ENCODE measurements at regions not wholly inside any gene's neighbourhood (a gene's known extent, or its start where the extent isn't known, plus 50 kb on each side); places are given as distances from the start of the nearest gene placed in this dataset.

GRCh38 chr6:30829639-30830255 is 54.6 kb upstream of the DDR1 start:
- TF ChIP-seq REST (IDR thresholded peaks at IDR 0.05; ENCODE audit: low read depth): no peak
- no peak for TF ChIP-seq TAF1 (IDR thresholded peaks at IDR 0.05; ENCODE audit: low read depth)
- no peak for TF ChIP-seq EP300 (IDR thresholded peaks at IDR 0.05; ENCODE audit: borderline replicate concordance)

Measured in Ishikawa (cell line).